HFFc6 (cell line): ENCODE measurements at regions not wholly inside any gene's neighbourhood (a gene's known extent, or its start where the extent isn't known, plus 50 kb on each side); places are given as distances from the start of the nearest gene placed in this dataset.
A peak's percentile ranks its signal among the peaks of the same experiment; 100 is the strongest.

ENCODE experiments used
- DNase-seq: peaks from one replicate; pipeline ENCODE4 v3.0.0-alpha.2; 2018
- H3K27ac Mint-ChIP-seq: 2 replicates; pipeline ENCODE4 v1.8.0; 2020; ENCODE audit warnings: mild to moderate bottlenecking, mixed read lengths
- H3K27me3 Mint-ChIP-seq: 2 replicates; pipeline ENCODE4 v1.8.0; 2021; ENCODE audit warnings: mild to moderate bottlenecking, moderate library complexity, mixed read lengths; ENCODE audit not compliant: insufficient read depth
- H3K36me3 Mint-ChIP-seq: 2 replicates; pipeline ENCODE4 v1.8.0; 2021; ENCODE audit warnings: low read depth, mixed read lengths
- H3K4me1 Mint-ChIP-seq: 2 replicates; pipeline ENCODE4 v1.8.0; 2020; ENCODE audit warnings: low read depth, mixed read lengths
- H3K4me3 Mint-ChIP-seq: 2 replicates; pipeline ENCODE4 v1.8.0; 2020; ENCODE audit warnings: mild to moderate bottlenecking, moderate library complexity, mixed read lengths
- H3K9me3 Mint-ChIP-seq: 2 replicates; pipeline ENCODE4 v1.8.0; 2020; ENCODE audit warnings: mild to moderate bottlenecking, mixed read lengths
- TF ChIP-seq, protein P1 (sequence below): fragments of 200-600 bp; sonication (generic); IDR thresholded peaks from 2 replicates; pipeline ENCODE4 v1.5.0; 2021; ENCODE audit warnings: antibody characterized with exemption, mild to moderate bottlenecking

DNA sequence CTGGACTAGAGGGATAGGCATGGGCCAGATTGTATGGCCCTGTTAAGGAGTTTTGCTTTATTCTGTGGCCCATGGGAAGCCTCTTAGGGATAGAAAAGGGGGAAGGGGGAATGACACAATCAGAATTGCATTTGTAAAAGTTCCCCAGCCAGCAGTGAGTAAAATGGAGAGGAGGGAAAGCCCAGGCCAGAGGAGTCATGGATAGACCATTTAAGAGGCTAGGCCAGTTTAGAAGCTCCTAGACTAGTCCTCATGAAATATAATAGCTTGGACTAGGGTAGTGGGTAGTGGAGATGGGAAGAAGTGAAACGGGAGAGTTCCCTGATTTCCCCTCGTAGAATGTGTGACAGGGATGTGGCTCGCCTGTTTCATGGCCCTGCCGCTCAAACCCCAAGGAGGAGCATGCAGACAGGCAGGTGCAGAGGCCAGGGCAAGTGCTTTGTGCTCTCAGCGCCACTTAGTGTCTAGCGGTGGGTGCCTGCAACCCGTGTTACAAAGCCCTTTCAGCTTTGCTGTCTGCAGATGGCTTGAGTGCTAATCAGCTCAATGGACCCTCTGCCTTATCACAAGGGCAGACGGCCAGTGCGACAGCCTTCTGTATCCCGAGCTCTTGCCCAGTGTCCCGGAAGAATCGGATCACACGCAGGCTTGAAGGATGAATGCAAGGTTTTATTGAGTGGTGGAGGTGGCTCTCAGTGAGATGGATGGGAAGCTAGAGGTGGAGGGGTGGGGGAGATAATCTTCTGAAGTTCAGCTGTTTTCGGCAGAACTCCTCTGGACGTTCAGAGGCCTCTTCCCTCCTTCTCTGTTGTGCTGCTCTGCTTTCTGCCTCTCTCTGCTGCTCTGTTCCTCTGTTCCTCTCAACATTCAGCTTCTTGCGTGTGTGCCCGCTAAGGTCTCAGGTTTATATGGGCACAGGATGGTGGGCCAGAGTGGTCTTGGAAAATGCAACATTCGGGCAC lies 141.1 kb downstream of the CEP57L1 start:
- H3K4me1 Mint-ChIP-seq: peaks cover 48% of the 10 kb centered on the region
- H3K9me3 Mint-ChIP-seq: no peaks in the 10 kb centered on the region; the same call in 1 of the 2 replicates
- peaks cover 1% of the 10 kb centered on the region; the same call in 1 of the 2 replicates for H3K27me3 Mint-ChIP-seq
- TF ChIP-seq, protein P1, sequence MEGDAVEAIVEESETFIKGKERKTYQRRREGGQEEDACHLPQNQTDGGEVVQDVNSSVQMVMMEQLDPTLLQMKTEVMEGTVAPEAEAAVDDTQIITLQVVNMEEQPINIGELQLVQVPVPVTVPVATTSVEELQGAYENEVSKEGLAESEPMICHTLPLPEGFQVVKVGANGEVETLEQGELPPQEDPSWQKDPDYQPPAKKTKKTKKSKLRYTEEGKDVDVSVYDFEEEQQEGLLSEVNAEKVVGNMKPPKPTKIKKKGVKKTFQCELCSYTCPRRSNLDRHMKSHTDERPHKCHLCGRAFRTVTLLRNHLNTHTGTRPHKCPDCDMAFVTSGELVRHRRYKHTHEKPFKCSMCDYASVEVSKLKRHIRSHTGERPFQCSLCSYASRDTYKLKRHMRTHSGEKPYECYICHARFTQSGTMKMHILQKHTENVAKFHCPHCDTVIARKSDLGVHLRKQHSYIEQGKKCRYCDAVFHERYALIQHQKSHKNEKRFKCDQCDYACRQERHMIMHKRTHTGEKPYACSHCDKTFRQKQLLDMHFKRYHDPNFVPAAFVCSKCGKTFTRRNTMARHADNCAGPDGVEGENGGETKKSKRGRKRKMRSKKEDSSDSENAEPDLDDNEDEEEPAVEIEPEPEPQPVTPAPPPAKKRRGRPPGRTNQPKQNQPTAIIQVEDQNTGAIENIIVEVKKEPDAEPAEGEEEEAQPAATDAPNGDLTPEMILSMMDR: no peak
- H3K36me3 Mint-ChIP-seq: peaks cover 5% of the 10 kb centered on the region
- peak overlapping the region; percentile 53; the same call in 1 of the 2 replicates for H3K27ac Mint-ChIP-seq
- DNase-seq: no peak
- no peak overlapping the region for H3K4me3 Mint-ChIP-seq

DNA sequence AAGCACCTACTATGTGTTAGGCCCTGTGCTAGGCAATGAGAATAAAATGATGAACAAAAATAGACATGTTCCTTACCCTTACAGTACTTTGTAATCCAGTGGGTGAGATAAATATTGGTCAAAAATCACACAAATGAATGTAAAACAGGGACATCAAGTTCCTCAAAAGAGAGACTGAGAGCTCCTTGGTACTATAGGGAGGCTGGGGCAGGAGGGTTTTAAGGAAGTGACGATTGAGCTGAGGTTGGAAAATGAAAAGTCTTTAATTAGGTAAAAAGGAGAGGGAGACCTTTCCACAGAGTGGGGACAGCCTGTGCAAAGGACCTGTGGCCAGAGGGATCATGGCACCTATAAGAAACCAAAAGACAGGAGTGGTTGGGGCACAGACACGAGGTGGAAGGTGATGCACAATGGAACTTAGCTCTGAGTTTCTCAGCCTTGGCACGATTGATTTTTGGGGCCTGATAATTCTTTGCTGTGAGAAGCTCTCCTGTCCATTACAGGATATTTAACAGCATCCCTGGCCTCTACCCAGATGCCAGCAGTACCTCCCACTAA lies 140.3 kb downstream of the CEP57L1 start:
- TF ChIP-seq, protein P1: no peak
- H3K36me3 Mint-ChIP-seq: peaks cover 5% of the 10 kb centered on the region
- DNase-seq: no peak
- H3K4me1 Mint-ChIP-seq: peaks cover 39% of the 10 kb centered on the region
- H3K9me3 Mint-ChIP-seq: no peaks in the 10 kb centered on the region; the same call in 1 of the 2 replicates
- H3K4me3 Mint-ChIP-seq: no peak overlapping the region
- H3K27ac Mint-ChIP-seq: no peak overlapping the region
- peaks cover 1% of the 10 kb centered on the region; the same call in 1 of the 2 replicates for H3K27me3 Mint-ChIP-seq

DNA sequence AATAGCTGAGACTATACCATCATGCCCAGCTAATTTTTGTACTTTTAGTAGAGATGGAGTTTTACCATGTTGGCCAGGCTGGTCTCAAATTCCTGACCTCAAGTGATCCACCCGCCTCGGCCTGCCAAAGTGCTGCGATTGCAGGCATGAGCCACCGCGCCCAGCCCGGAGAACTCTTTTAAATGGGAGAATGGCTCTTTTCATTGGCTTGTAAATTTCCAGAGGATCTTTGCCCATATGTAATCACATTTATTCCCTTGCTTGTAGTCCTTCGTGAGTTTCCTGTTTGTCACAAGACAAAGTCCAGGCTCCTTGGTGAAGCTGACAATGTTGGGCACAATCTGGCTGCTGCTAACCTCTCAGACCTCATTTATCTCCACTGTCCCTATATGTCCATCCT lies 135.1 kb downstream of the CEP57L1 start:
- TF ChIP-seq, protein P1: no peak
- H3K4me3 Mint-ChIP-seq: no peak overlapping the region
- no peak for DNase-seq
- no peaks in the 10 kb centered on the region for H3K36me3 Mint-ChIP-seq
- H3K27ac Mint-ChIP-seq: no peak overlapping the region
- H3K9me3 Mint-ChIP-seq: no peaks in the 10 kb centered on the region
- peaks cover 7% of the 10 kb centered on the region; the same call in 1 of the 2 replicates for H3K4me1 Mint-ChIP-seq
- no peaks in the 10 kb centered on the region; the same call in none of the 2 replicates for H3K27me3 Mint-ChIP-seq

DNA sequence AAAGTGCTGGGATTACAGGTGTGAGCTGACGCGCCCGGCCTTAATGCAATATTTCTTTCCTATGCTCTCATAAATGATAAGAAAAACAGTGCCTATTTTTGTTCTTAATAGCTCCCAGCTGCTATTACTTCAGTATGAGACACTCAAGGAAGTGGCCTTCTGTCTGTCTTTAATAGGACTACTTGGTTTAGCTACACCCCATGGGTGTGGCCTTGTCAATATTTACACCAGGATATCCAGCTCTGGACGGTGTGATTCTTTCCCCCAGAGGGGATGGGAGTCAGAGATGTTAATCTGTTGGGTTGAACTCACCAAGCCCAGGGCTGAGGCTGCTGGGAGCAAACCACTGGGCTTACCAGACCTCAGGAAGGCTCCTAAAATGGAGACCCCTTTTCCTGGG lies 134.2 kb downstream of the CEP57L1 start:
- peak; percentile 23 for DNase-seq
- no peak overlapping the region for H3K4me3 Mint-ChIP-seq
- H3K27ac Mint-ChIP-seq: no peak overlapping the region
- H3K9me3 Mint-ChIP-seq: no peaks in the 10 kb centered on the region
- peaks cover 1% of the 10 kb centered on the region for H3K27me3 Mint-ChIP-seq
- no peaks in the 10 kb centered on the region for H3K36me3 Mint-ChIP-seq
- H3K4me1 Mint-ChIP-seq: peaks cover 7% of the 10 kb centered on the region; the same call in 1 of the 2 replicates
- TF ChIP-seq, protein P1: no peak

DNA sequence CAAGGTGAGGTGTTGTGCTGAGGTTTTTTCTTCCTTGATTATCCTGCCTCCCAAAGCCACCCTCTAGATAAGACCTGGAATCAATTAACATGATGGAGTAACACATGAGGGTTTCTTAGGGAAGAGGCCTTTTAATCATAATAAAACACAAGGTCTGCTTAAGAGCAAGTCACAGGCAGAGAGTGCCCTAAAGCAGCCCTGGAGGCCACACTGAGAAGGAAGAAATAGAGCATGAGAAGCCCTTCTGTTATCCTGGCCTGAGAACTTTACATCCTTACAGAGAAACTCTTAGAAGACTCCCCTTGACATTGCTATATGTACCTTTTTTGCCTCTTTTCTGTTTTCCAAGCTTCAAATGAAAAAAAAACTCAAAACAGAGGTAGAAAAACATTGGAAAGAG lies 132.3 kb downstream of the CEP57L1 start:
- no peak for DNase-seq
- H3K4me3 Mint-ChIP-seq: no peak overlapping the region
- no peaks in the 10 kb centered on the region for H3K36me3 Mint-ChIP-seq
- TF ChIP-seq, protein P1: no peak
- H3K27me3 Mint-ChIP-seq: peaks cover 3% of the 10 kb centered on the region
- H3K27ac Mint-ChIP-seq: no peak overlapping the region
- peaks cover 7% of the 10 kb centered on the region; the same call in 1 of the 2 replicates for H3K4me1 Mint-ChIP-seq
- no peaks in the 10 kb centered on the region for H3K9me3 Mint-ChIP-seq
